ENCODE measurements at regions not wholly inside any gene's neighbourhood (a gene's known extent, or its start where the extent isn't known, plus 50 kb on each side); places are given as distances from the start of the nearest gene placed in this dataset.
"Not testable (repeated sequence)": the region's sequence is repeated elsewhere in the genome, so short reads cannot be mapped to it uniquely, and the experiment has no call there.

DNA sequence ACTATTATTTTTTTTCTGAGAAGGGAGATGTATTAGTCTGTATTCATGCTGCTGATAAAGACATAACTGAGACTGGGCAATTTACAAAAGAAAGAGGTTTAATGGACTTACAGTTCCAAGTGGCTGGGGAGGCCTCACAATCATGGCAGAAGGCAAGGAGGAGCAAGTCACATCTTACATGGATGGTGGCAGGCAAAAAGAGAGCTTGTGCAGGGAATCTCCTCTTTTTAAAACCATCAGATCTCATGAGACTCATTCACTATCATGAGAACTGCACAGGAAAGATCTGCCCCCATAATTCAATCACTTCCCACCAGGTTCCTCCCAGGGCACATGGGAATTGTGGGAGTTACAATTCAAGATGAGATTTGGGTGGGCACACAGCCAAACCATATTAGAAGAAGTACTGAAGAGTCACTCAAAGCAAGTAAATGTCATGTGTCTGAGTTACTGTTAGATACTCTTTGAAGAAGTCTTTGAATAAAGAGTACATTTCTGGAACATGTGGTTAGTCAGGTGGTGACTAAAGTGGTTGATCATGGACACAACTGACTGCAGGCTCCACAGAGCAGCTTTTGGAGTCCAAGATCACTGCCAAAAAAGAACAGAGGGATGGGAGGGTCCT is 430.9 kb upstream of the TBL1XR1 start:
- TF ChIP-seq EZH2 (IDR thresholded peaks at IDR 0.05; ENCODE audit: borderline replicate concordance, insufficient read depth, low read depth, low read length, poor library complexity, severe bottlenecking) = not testable (repeated sequence)
- TF ChIP-seq, protein P1, sequence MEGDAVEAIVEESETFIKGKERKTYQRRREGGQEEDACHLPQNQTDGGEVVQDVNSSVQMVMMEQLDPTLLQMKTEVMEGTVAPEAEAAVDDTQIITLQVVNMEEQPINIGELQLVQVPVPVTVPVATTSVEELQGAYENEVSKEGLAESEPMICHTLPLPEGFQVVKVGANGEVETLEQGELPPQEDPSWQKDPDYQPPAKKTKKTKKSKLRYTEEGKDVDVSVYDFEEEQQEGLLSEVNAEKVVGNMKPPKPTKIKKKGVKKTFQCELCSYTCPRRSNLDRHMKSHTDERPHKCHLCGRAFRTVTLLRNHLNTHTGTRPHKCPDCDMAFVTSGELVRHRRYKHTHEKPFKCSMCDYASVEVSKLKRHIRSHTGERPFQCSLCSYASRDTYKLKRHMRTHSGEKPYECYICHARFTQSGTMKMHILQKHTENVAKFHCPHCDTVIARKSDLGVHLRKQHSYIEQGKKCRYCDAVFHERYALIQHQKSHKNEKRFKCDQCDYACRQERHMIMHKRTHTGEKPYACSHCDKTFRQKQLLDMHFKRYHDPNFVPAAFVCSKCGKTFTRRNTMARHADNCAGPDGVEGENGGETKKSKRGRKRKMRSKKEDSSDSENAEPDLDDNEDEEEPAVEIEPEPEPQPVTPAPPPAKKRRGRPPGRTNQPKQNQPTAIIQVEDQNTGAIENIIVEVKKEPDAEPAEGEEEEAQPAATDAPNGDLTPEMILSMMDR (IDR thresholded peaks at IDR 0.05) = not testable (repeated sequence)
